Upper lobe of right lung (tissue), 1 donor: ENCODE measurements at regions not wholly inside any gene's neighbourhood (a gene's known extent, or its start where the extent isn't known, plus 50 kb on each side); places are given as distances from the start of the nearest gene placed in this dataset.

Experiments
- ATAC-seq: fragments of 200-7000 bp; cut with Tn5 transposase; one replicate; pipeline ENCODE4 v1.9.1; 2020; ENCODE audit warnings: mild to moderate bottlenecking, moderate library complexity
- DNase-seq: peaks from one replicate; pipeline ENCODE4 v3.0.0-alpha.2; 2020
- H3K27ac ChIP-seq: fragments of 200-600 bp; one replicate; pipeline ENCODE4 v1.8.0; 2022
- H3K27me3 ChIP-seq: fragments of 200-600 bp; one replicate; pipeline ENCODE4 v1.8.0; 2022; ENCODE audit warnings: mild to moderate bottlenecking
- H3K36me3 ChIP-seq: fragments of 200-600 bp; one replicate; pipeline ENCODE4 v1.8.0; 2022
- H3K4me1 ChIP-seq: fragments of 200-600 bp; one replicate; pipeline ENCODE4 v1.8.0; 2022
- H3K4me3 ChIP-seq: fragments of 200-600 bp; one replicate; pipeline ENCODE4 v1.8.0; 2022; ENCODE audit warnings: mild to moderate bottlenecking
- H3K9me3 ChIP-seq: fragments of 200-600 bp; one replicate; pipeline ENCODE4 v1.8.0; 2022
- intact Hi-C: fragments of 100-400 bp; cut with DNase I; formaldehyde crosslinking; loops from one replicate; pipeline ENCODE4 v1.11.0; 2022
- TF ChIP-seq, protein P1 (sequence below): fragments of 200-600 bp; IDR thresholded peaks from one replicate; pipeline ENCODE4 v1.8.0; 2022; ENCODE audit warnings: antibody characterized with exemption
- donor health status: DM: no; HTN: yes; CAD: no; lungs with severe emphysema.

DNA sequence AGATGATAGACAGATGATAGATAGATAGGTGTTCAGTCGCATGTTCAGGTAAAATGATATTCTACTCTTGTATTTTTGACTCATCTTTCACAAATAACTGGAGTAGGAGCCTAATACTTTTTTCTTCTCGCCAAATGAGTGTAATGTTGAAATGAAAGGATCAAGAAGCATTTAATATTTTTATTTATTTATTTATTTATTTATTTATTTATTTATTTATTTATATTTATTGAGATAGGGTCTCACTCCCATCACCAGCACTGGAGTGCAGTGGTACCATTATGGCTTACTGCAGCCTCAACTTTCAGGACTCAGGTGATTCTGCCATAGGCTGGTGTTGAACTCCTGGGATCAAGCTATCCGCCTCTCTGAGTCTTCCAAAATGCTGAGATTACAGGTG, 298.8 kb downstream of the KCNC2 start:
- intact Hi-C loops, result no loop called here
- Histone ChIP-seq H3K36me3 (no peaks in the 10 kb centered on the region), H3K4me1 (no peaks in the 10 kb centered on the region), H3K27me3 (no peaks in the 10 kb centered on the region), H3K4me3 (no peak overlapping the region), H3K27ac (no peak overlapping the region), H3K9me3 (no peaks in the 10 kb centered on the region)
- DNase-seq (no peak), ATAC-seq (no peak)
- TF ChIP-seq, protein P1, sequence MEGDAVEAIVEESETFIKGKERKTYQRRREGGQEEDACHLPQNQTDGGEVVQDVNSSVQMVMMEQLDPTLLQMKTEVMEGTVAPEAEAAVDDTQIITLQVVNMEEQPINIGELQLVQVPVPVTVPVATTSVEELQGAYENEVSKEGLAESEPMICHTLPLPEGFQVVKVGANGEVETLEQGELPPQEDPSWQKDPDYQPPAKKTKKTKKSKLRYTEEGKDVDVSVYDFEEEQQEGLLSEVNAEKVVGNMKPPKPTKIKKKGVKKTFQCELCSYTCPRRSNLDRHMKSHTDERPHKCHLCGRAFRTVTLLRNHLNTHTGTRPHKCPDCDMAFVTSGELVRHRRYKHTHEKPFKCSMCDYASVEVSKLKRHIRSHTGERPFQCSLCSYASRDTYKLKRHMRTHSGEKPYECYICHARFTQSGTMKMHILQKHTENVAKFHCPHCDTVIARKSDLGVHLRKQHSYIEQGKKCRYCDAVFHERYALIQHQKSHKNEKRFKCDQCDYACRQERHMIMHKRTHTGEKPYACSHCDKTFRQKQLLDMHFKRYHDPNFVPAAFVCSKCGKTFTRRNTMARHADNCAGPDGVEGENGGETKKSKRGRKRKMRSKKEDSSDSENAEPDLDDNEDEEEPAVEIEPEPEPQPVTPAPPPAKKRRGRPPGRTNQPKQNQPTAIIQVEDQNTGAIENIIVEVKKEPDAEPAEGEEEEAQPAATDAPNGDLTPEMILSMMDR, result no peak

DNA sequence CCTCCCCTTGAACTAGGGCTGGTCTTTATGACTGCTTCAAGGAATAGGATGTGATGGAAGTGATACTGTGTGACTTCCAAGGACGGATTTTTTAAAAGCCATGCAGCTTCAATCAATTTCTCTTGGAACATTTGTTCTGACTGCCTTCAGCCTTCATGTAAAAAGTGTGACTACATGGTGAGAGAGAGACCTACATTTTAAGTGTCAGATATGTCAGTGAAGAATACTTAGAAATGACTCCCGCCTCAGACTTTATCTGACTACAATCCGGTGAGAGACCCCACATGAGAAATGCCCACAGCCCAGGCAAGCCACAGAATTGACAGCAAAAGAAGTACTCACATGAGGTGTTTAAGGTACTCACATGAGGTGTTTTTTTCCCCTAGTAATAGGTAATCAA, 295.3 kb downstream of the KCNC2 start:
- ATAC-seq, result no peak

DNA sequence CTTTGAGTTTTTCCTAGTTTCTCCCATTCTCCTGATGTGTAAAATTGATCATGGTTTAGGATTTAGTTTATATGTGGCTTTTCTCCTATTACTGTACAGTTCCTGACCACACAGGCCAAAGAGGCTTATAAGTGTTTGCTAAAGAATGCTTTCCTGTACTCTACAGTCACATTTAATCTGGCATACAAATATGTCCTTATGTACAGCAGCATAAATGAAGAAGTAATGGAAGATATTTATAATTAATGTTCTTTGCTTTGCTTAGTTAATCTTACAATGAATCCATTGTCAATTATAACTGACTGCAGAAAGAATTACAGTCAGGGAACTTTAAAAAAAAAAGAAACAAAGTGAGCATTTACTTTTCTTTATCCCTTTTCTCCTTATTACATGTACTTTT, 293.9 kb downstream of the KCNC2 start:
- no peak for ATAC-seq
- no peak overlapping the region for H3K27ac ChIP-seq
- H3K9me3 ChIP-seq, result no peaks in the 10 kb centered on the region
- no peaks in the 10 kb centered on the region for H3K27me3 ChIP-seq
- DNase-seq, result no peak
- TF ChIP-seq, protein P1, result no peak
- intact Hi-C loops, result no loop called here
- no peaks in the 10 kb centered on the region for H3K4me1 ChIP-seq
- no peaks in the 10 kb centered on the region for H3K36me3 ChIP-seq
- H3K4me3 ChIP-seq, result no peak overlapping the region

More for the DNA sequence above, 295.3 kb downstream of the KCNC2 start:
- no peak for DNase-seq
- Histone ChIP-seq H3K36me3 (no peaks in the 10 kb centered on the region), H3K27me3 (no peaks in the 10 kb centered on the region), H3K4me3 (no peak overlapping the region), H3K9me3 (no peaks in the 10 kb centered on the region), H3K27ac (no peak overlapping the region), H3K4me1 (no peaks in the 10 kb centered on the region)
- TF ChIP-seq, protein P1, result no peak
- intact Hi-C loops, result no loop called here

DNA sequence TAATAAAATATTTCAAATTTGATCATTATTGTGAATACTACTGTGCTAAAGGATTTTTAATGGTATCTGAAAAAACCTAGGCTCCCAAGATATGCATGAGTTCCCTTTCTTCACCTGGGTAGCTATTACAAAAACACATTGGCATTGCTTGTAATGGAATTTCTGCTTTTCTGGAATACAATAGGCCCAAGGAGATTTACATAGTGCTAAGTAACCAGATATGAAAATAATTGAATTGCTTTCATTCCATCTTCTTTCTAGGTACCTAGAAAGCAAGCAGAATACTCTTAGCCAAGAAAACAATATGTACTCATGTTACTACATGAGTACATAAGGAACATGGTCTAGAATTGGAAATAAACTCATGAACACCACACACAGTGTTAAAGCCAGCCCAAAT, 291.9 kb downstream of the KCNC2 start:
- TF ChIP-seq, protein P1, result no peak
- ATAC-seq (no peak), DNase-seq (no peak)
- Histone ChIP-seq H3K36me3 (no peaks in the 10 kb centered on the region), H3K27me3 (no peaks in the 10 kb centered on the region), H3K27ac (no peak overlapping the region), H3K4me1 (no peaks in the 10 kb centered on the region), H3K9me3 (no peaks in the 10 kb centered on the region), H3K4me3 (no peak overlapping the region)
- intact Hi-C loops, result no loop called here

DNA sequence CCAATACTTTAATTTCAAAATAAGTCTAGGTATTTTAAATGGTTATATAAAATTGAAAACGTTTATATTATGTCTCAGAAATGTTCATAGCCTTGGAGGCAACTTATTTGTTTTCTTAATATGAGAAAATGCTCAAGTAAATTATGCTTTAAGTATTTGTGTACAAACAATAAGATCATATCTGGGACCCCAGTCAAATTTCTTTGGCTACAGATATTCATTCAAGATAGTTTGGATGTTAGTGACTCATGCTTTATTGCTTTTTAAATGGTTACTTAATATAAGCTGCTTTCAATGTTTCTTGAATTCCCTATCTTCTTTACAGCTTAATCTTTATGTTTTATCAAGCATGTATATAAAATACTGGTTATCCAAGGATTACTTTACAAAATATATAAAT, 291.3 kb downstream of the KCNC2 start:
- intact Hi-C loops, result no loop called here
- no peaks in the 10 kb centered on the region for H3K9me3 ChIP-seq
- ATAC-seq, result no peak
- H3K36me3 ChIP-seq, result no peaks in the 10 kb centered on the region
- DNase-seq, result no peak
- no peaks in the 10 kb centered on the region for H3K4me1 ChIP-seq
- TF ChIP-seq, protein P1, result no peak
- H3K27ac ChIP-seq, result no peak overlapping the region
- H3K4me3 ChIP-seq, result no peak overlapping the region
- H3K27me3 ChIP-seq, result no peaks in the 10 kb centered on the region

DNA sequence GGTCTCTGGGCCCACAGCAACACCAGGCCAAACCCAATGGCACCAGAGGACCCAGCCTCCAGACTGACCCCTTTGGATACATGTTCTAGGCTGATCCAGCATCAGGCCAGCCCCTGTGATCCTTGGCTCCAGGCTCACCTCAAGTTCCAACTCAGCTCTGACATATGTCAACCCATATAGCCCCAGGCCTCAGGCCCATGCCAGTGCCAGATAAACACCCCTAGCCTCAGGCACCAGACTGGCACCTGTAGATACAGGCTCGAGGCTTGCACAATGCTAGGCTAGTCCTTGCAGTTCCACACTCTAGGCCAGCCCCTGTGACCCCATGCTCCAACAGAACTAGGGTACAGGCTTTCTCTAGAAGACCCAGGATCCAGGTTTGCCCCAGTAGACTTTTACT, 287.5 kb downstream of the KCNC2 start:
- DNase-seq (peak; percentile 42), ATAC-seq (peak; percentile 33)
- TF ChIP-seq, protein P1, result no peak
- Histone ChIP-seq H3K9me3 (no peaks in the 10 kb centered on the region), H3K36me3 (no peaks in the 10 kb centered on the region), H3K27ac (no peak overlapping the region), H3K4me1 (no peaks in the 10 kb centered on the region), H3K4me3 (no peak overlapping the region), H3K27me3 (no peaks in the 10 kb centered on the region)
- intact Hi-C loops, result no loop called here
